ENCODE measurements at regions not wholly inside any gene's neighbourhood (a gene's known extent, or its start where the extent isn't known, plus 50 kb on each side); places are given as distances from the start of the nearest gene placed in this dataset.

DNA sequence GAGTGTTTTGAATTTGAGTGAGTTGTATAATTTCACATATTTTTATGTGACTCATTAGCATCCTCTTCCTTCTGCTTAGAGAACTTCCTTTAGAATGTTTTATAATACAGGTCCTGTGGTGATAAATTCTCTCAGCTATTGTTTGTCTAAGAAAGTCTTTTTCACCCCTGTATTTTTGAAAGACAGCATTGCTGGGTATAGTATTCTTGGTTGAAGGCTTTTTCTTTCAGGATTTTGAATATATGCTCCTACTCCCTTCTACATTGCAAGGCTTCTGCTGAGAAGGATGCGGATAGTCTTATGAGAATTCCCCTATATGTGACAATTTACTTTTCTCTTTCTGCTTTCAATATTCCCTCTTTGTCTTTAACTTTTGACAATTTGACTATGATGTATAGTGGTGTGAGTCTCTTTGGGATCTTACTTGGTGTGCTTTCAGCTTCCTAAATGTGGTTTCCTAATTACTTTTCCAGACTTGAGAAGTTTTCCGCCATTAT, 118.9 kb upstream of the HMGA2 start:
- no peak overlapping the region for H3K27ac ChIP-seq (replicated peaks)
- DNase-seq (ENCODE audit: low read depth in 1 of 2, low spot score in 1 of 2) = no peak
- H3K4me3 ChIP-seq (replicated peaks; ENCODE audit: insufficient read depth, low read length) = no peak overlapping the region
- no peaks in the 10 kb centered on the region for H3K27me3 ChIP-seq (ENCODE audit: insufficient read depth, poor library complexity, severe bottlenecking)
- TF ChIP-seq, protein P1, sequence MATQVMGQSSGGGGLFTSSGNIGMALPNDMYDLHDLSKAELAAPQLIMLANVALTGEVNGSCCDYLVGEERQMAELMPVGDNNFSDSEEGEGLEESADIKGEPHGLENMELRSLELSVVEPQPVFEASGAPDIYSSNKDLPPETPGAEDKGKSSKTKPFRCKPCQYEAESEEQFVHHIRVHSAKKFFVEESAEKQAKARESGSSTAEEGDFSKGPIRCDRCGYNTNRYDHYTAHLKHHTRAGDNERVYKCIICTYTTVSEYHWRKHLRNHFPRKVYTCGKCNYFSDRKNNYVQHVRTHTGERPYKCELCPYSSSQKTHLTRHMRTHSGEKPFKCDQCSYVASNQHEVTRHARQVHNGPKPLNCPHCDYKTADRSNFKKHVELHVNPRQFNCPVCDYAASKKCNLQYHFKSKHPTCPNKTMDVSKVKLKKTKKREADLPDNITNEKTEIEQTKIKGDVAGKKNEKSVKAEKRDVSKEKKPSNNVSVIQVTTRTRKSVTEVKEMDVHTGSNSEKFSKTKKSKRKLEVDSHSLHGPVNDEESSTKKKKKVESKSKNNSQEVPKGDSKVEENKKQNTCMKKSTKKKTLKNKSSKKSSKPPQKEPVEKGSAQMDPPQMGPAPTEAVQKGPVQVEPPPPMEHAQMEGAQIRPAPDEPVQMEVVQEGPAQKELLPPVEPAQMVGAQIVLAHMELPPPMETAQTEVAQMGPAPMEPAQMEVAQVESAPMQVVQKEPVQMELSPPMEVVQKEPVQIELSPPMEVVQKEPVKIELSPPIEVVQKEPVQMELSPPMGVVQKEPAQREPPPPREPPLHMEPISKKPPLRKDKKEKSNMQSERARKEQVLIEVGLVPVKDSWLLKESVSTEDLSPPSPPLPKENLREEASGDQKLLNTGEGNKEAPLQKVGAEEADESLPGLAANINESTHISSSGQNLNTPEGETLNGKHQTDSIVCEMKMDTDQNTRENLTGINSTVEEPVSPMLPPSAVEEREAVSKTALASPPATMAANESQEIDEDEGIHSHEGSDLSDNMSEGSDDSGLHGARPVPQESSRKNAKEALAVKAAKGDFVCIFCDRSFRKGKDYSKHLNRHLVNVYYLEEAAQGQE (IDR thresholded peaks at IDR 0.05; ENCODE audit: insufficient replicate concordance, low read depth) = no peak
- TF ChIP-seq POLR2AphosphoS5 (IDR thresholded peaks at IDR 0.05; ENCODE audit: low read depth) = no peak
- no peak for TF ChIP-seq SPI1 (IDR thresholded peaks at IDR 0.05; ENCODE audit: borderline replicate concordance, low read depth)
- TF ChIP-seq, protein P2, sequence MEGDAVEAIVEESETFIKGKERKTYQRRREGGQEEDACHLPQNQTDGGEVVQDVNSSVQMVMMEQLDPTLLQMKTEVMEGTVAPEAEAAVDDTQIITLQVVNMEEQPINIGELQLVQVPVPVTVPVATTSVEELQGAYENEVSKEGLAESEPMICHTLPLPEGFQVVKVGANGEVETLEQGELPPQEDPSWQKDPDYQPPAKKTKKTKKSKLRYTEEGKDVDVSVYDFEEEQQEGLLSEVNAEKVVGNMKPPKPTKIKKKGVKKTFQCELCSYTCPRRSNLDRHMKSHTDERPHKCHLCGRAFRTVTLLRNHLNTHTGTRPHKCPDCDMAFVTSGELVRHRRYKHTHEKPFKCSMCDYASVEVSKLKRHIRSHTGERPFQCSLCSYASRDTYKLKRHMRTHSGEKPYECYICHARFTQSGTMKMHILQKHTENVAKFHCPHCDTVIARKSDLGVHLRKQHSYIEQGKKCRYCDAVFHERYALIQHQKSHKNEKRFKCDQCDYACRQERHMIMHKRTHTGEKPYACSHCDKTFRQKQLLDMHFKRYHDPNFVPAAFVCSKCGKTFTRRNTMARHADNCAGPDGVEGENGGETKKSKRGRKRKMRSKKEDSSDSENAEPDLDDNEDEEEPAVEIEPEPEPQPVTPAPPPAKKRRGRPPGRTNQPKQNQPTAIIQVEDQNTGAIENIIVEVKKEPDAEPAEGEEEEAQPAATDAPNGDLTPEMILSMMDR (IDR thresholded peaks at IDR 0.05; ENCODE audit: insufficient read depth, low read length) = no peak
- no peak for TF ChIP-seq GABPA (IDR thresholded peaks at IDR 0.05; ENCODE audit: low read depth)

DNA sequence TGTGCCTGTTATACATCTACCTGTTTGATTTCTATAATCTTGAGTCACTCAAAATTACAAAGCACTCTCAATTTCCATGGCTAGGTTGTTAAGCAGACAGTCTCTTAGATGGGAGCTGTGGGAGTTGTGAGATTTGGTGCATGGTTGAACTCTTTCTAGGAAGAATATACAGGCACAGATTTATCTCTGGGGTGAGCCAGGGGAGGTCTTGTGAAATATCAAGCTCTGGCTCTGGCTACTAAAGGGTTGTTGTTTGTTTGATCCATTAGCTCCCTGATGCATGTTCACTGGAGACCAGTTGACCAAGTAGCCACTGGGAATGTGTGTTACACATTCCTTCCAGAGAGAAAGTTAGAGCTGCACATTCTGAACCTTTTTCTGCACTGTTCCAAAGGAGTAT, 117.2 kb upstream of the HMGA2 start:
- TF ChIP-seq, protein P2 (IDR thresholded peaks at IDR 0.05; ENCODE audit: insufficient read depth, low read length) = no peak
- TF ChIP-seq, protein P1 (IDR thresholded peaks at IDR 0.05; ENCODE audit: insufficient replicate concordance, low read depth) = no peak
- TF ChIP-seq POLR2AphosphoS5 (IDR thresholded peaks at IDR 0.05; ENCODE audit: low read depth) (no peak), GABPA (IDR thresholded peaks at IDR 0.05; ENCODE audit: low read depth) (no peak), SPI1 (IDR thresholded peaks at IDR 0.05; ENCODE audit: borderline replicate concordance, low read depth) (no peak)
- no peak for DNase-seq (ENCODE audit: low read depth in 1 of 2, low spot score in 1 of 2)
- H3K27ac ChIP-seq (replicated peaks) = no peak overlapping the region

DNA sequence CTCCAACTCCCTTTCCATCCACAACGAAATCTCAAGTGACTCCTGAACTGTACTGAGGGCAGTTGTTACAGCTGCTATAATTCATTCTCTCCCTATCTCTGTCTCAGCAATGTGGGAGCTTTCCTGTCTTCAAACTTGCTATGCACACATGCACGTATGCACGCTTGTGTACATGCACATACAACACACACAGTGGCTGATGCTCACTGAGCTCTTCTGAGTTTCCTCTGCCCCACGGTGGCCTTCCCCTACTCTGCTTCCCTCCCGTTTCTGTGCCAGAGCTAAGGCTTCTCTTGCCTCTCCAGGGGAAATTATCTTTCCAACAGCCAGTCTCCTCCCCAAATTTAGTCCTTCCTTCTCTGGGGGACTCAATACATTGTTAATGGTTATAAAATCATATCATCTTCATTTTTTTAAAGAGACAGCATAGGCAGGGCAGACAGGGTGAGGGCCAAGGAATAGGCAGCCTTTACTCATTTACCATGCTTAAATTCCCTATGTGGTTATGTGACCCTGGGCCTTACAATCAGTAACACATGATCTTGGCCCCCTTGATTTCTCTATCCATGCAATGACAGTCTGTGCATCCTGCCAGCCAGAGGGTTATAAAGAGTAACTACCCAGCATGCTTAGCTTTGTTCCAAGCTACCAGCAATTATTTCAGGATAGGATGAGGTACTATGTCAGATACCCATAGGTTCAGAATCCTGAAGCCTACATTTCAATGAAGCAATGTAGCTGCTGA, 111.9 kb upstream of the HMGA2 start:
- TF ChIP-seq, protein P2 (IDR thresholded peaks at IDR 0.05; ENCODE audit: insufficient read depth, low read length) = no peak
- TF ChIP-seq GABPA (IDR thresholded peaks at IDR 0.05; ENCODE audit: low read depth) (no peak), SPI1 (IDR thresholded peaks at IDR 0.05; ENCODE audit: borderline replicate concordance, low read depth) (no peak), POLR2AphosphoS5 (IDR thresholded peaks at IDR 0.05; ENCODE audit: low read depth) (no peak)
- TF ChIP-seq, protein P1 (IDR thresholded peaks at IDR 0.05; ENCODE audit: insufficient replicate concordance, low read depth) = no peak
- Histone ChIP-seq H3K27me3 (ENCODE audit: insufficient read depth, poor library complexity, severe bottlenecking) (peaks cover 5% of the 10 kb centered on the region), H3K27ac (replicated peaks) (no peak overlapping the region), H3K4me3 (replicated peaks; ENCODE audit: insufficient read depth, low read length) (no peak overlapping the region)
- no peak for DNase-seq (ENCODE audit: low read depth in 1 of 2, low spot score in 1 of 2)

More for the DNA sequence above, 117.2 kb upstream of the HMGA2 start:
- peaks cover 4% of the 10 kb centered on the region for H3K27me3 ChIP-seq (ENCODE audit: insufficient read depth, poor library complexity, severe bottlenecking)
- no peak overlapping the region for H3K4me3 ChIP-seq (replicated peaks; ENCODE audit: insufficient read depth, low read length)

All from HL-60 (cell line).